Trophoblast cell (in vitro differentiated cells and primary cell): ENCODE measurements at regions not wholly inside any gene's neighbourhood (a gene's known extent, or its start where the extent isn't known, plus 50 kb on each side); places are given as distances from the start of the nearest gene placed in this dataset.
"Not testable (repeated sequence)": the region's sequence is repeated elsewhere in the genome, so short reads cannot be mapped to it uniquely, and the experiment has no call there.

ENCODE experiments used
- DNase-seq, 2 donors: peaks; one replicate each; pipeline ENCODE4 v3.0.0-alpha.2; 2016
- H2AFZ ChIP-seq: 2 replicates; pipeline ENCODE4 v1.6.1; 2013; ENCODE audit warnings: low read length, moderate library complexity, mild to moderate bottlenecking; ENCODE audit not compliant: insufficient read depth, poor library complexity
- H2AK5ac ChIP-seq: 2 replicates; pipeline ENCODE4 v1.6.1; 2013; ENCODE audit warnings: mild to moderate bottlenecking, low read length
- H2BK120ac ChIP-seq: 2 replicates; pipeline ENCODE4 v1.6.1; 2013; ENCODE audit warnings: low read length, mild to moderate bottlenecking, moderate library complexity; ENCODE audit not compliant: insufficient read depth, poor library complexity
- H2BK12ac ChIP-seq: 2 replicates; pipeline ENCODE4 v1.6.1; 2013; ENCODE audit warnings: mild to moderate bottlenecking, low read length, moderate library complexity
- H2BK5ac ChIP-seq: 2 replicates; pipeline ENCODE4 v1.6.1; 2013; ENCODE audit warnings: low read length, low read depth, moderate library complexity, mild to moderate bottlenecking; ENCODE audit not compliant: poor library complexity
- H3K14ac ChIP-seq: 2 replicates; pipeline ENCODE4 v1.6.1; 2013; ENCODE audit warnings: mild to moderate bottlenecking, low read length
- H3K18ac ChIP-seq: 2 replicates; pipeline ENCODE4 v1.6.1; 2013; ENCODE audit warnings: mild to moderate bottlenecking, low read length
- H3K23ac ChIP-seq: 2 replicates; pipeline ENCODE4 v1.6.1; 2013; ENCODE audit warnings: low read length
- H3K27ac ChIP-seq: 2 replicates; pipeline ENCODE4 v1.5.1; 2013; ENCODE audit warnings: low read depth, mild to moderate bottlenecking, inconsistent platforms, low read length, moderate library complexity
- H3K27me3 ChIP-seq: 2 replicates; pipeline ENCODE4 v1.6.1; 2013; ENCODE audit warnings: inconsistent platforms, mild to moderate bottlenecking, low read length, moderate library complexity; ENCODE audit not compliant: insufficient read depth
- H3K36me3 ChIP-seq, 2 experiments: 1 replicate in 1 of 2; 2 replicates in 1 of 2; pipeline ENCODE4 v1.6.1; 2013; ENCODE audit warnings: low read length in 2 of 2, mild to moderate bottlenecking in 2 of 2, moderate library complexity in 1 of 2; ENCODE audit not compliant: insufficient read depth in 2 of 2, control insufficient read depth in 1 of 2
- H3K4ac ChIP-seq: 2 replicates; pipeline ENCODE4 v1.6.1; 2013; ENCODE audit warnings: low read depth, mild to moderate bottlenecking, low read length, moderate library complexity
- H3K4me1 ChIP-seq, 2 experiments: 1 replicate in 1 of 2; 2 replicates in 1 of 2; pipeline ENCODE4 v1.6.1; 2013; ENCODE audit warnings: low read length in 2 of 2, mild to moderate bottlenecking in 2 of 2, moderate library complexity in 1 of 2; ENCODE audit not compliant: insufficient read depth in 2 of 2, control insufficient read depth in 1 of 2
- H3K4me2 ChIP-seq: 2 replicates; pipeline ENCODE4 v1.6.1; 2013; ENCODE audit warnings: inconsistent platforms, mild to moderate bottlenecking, low read length, moderate library complexity
- H3K4me3 ChIP-seq: 2 replicates; pipeline ENCODE4 v1.5.1; 2013; ENCODE audit warnings: mild to moderate bottlenecking, low read depth, low read length, inconsistent platforms
- H3K79me1 ChIP-seq: one replicate; pipeline ENCODE4 v1.6.1; 2013; ENCODE audit warnings: low read length
- H3K79me2 ChIP-seq: 2 replicates; pipeline ENCODE4 v1.6.1; 2013; ENCODE audit warnings: low read length, mild to moderate bottlenecking; ENCODE audit not compliant: control insufficient read depth, insufficient read depth, poor library complexity
- H3K9ac ChIP-seq: 2 replicates; pipeline ENCODE4 v1.6.1; 2013; ENCODE audit warnings: mild to moderate bottlenecking, low read length
- H3K9me3 ChIP-seq: 2 replicates; pipeline ENCODE4 v1.6.1; 2013; ENCODE audit warnings: low read depth, mild to moderate bottlenecking, control low read depth, inconsistent platforms, low read length; ENCODE audit not compliant: insufficient read depth
- H4K12ac ChIP-seq: 2 replicates; pipeline ENCODE4 v1.6.1; 2013; ENCODE audit warnings: low read depth, mild to moderate bottlenecking, low read length, moderate library complexity
- H4K8ac ChIP-seq: 2 replicates; pipeline ENCODE4 v1.6.1; 2013; ENCODE audit warnings: low read depth, mild to moderate bottlenecking, low read length, moderate library complexity
- H4K91ac ChIP-seq: one replicate; pipeline ENCODE4 v1.6.1; 2013; ENCODE audit warnings: low read depth, mild to moderate bottlenecking, low read length, moderate library complexity
- WGBS: extraction: QIAGEN DNeasy Blood & Tissue Kit; methylation state at CpG from one replicate; pipeline ENCODE4 v1.1.7; 2013; ENCODE audit warnings: missing lambda C conversion rate; ENCODE audit not compliant: insufficient read length, insufficient coverage; ENCODE audit errors: extremely low coverage; 5-methylcytosine and 5-hydroxymethylcytosine counted together

DNA sequence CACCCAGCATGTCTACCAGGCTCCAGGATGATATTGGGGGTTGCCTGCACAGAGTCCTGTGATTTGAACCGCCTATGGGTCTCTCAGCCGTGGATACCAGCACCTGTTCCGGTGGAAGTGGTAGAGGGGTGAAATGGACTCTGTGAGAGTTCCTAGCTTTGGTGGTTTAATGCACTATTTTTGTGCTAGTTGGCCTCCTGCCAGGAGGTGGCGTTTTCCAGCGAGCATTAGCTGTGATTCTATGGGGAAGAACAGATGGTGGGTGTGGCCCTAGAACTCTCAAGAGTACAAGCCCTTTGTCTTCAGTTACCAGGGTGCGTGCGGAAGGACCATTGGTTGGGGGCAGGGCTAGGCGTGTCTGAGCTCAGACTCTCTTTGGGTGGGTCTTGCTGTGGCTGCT is 316.9 kb upstream of the AMOT start:
- no peak for DNase-seq
- Histone ChIP-seq H3K23ac (no peak overlapping the region), H3K79me2 (no peaks in the 10 kb centered on the region), H3K27ac (no peak overlapping the region), H3K27me3 (no peaks in the 10 kb centered on the region), H2BK5ac (no peak overlapping the region), H3K4ac (no peak overlapping the region), H2BK120ac (no peak overlapping the region), H3K9ac (no peak overlapping the region), H2AK5ac (no peak overlapping the region), H4K91ac (no peak overlapping the region), H3K18ac (no peak overlapping the region), H2AFZ (no peak overlapping the region), H4K12ac (no peak overlapping the region), H3K36me3 (no peaks in the 10 kb centered on the region), H4K8ac (no peak overlapping the region), H3K9me3 (peaks cover 2% of the 10 kb centered on the region), H3K4me2 (no peak overlapping the region), H3K4me3 (no peak overlapping the region), H3K14ac (no peak overlapping the region), H3K4me1 (no peaks in the 10 kb centered on the region), H3K79me1 (no peaks in the 10 kb centered on the region), H2BK12ac (no peak overlapping the region)
- WGBS, result no CpG with 5 or more reads among the region's 8 CpGs

DNA sequence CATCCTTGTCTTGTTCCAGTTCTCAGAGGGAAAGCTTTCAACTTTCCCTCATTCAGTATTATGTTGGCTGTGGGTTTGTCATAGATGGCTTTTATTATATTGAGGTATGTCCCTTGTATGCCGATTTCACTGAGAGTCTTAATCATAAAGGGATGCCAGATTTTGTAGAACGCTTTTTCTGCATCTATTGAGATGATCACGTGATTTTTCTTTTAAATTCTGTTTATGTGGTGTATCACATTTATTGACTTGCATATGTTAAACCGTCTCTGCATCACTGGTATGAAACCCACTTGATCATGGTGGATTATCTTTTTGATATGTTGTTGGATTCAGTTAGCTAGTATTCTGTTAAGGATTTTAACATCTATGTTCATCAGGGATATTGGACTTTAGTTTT is 313.7 kb upstream of the AMOT start:
- not testable (repeated sequence) for H4K12ac ChIP-seq

DNA sequence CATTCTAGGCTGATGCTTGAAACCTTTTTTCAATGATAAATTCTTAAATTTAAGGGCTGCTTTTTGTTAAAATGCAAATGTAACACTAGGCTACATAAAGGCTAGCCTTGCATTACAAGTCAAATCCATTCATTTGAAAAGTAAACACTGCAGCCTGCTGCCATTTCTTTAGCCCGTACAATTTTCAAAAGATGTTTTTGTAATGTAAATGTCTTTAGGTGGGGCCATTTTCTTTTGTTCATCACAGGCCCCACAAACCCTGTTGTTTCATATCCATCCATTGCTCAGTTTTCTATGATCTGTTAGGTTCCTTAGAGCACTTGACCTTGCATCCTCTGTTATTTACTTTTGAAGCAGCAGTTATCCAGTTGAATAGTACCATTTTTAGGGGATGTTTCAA is 296.2 kb upstream of the AMOT start:
- H3K4me1 ChIP-seq, result no peaks in the 10 kb centered on the region
- no peaks in the 10 kb centered on the region for H3K79me2 ChIP-seq
- no peak overlapping the region for H3K23ac ChIP-seq
- H3K79me1 ChIP-seq, result no peaks in the 10 kb centered on the region
- no peak overlapping the region for H2AFZ ChIP-seq
- H3K4ac ChIP-seq, result no peak overlapping the region
- no peak overlapping the region for H2BK12ac ChIP-seq
- no CpG with 5 or more reads among the region's 1 CpG for WGBS
- no peak overlapping the region for H4K91ac ChIP-seq
- H4K8ac ChIP-seq, result no peak overlapping the region
- H3K9ac ChIP-seq, result no peak overlapping the region
- no peak overlapping the region for H2AK5ac ChIP-seq
- no peak overlapping the region for H3K14ac ChIP-seq
- H3K4me2 ChIP-seq, result no peak overlapping the region
- no peak overlapping the region for H3K27ac ChIP-seq
- H3K4me3 ChIP-seq, result no peak overlapping the region
- no peak overlapping the region for H2BK5ac ChIP-seq
- no peaks in the 10 kb centered on the region for H3K27me3 ChIP-seq
- DNase-seq, result no peak
- no peaks in the 10 kb centered on the region for H3K36me3 ChIP-seq
- no peaks in the 10 kb centered on the region for H3K9me3 ChIP-seq
- no peak overlapping the region for H2BK120ac ChIP-seq
- no peak overlapping the region for H4K12ac ChIP-seq
- H3K18ac ChIP-seq, result no peak overlapping the region

More for the DNA sequence above, 313.7 kb upstream of the AMOT start:
- H3K9ac ChIP-seq, H3K4me2 ChIP-seq, H3K27me3 ChIP-seq, H2AK5ac ChIP-seq, H3K79me2 ChIP-seq, H3K23ac ChIP-seq, H4K91ac ChIP-seq, DNase-seq, H2BK5ac ChIP-seq, H3K4me1 ChIP-seq, H3K79me1 ChIP-seq, H2AFZ ChIP-seq, H3K4me3 ChIP-seq, H2BK12ac ChIP-seq, H3K14ac ChIP-seq, H4K8ac ChIP-seq, H3K36me3 ChIP-seq, H3K4ac ChIP-seq, H3K18ac ChIP-seq, H3K27ac ChIP-seq, H2BK120ac ChIP-seq, H3K9me3 ChIP-seq: not testable (repeated sequence)
- WGBS, result no CpG with 5 or more reads among the region's 4 CpGs

DNA sequence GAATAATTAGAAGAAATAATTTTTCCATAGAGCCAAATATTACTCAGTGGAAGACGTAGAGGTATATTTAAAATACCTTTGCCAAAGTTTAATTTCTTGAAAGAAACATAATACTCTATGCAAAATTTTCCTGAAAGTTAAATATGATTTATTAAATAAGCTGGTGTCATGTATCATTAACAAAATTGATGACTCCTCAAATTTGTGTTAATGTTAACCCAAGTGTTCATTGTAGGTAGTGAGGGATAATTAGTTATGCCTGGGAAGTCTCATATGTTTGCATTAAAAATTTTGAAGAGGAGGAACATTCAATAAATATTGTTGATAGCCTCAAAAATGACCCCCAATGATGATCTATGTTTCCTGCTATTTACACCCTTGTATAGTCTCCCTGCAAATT is 292.7 kb upstream of the AMOT start:
- H3K79me1 ChIP-seq, result no peaks in the 10 kb centered on the region
- no peaks in the 10 kb centered on the region for H3K4me1 ChIP-seq
- no peak overlapping the region for H4K91ac ChIP-seq
- H3K4me3 ChIP-seq, result no peak overlapping the region
- H3K27ac ChIP-seq, result no peak overlapping the region
- H3K18ac ChIP-seq, result no peak overlapping the region
- H2BK120ac ChIP-seq, result no peak overlapping the region
- no peak overlapping the region for H3K9ac ChIP-seq
- no peak overlapping the region for H4K12ac ChIP-seq
- no peak overlapping the region for H3K4ac ChIP-seq
- no peak overlapping the region for H3K14ac ChIP-seq
- H3K79me2 ChIP-seq, result no peaks in the 10 kb centered on the region
- DNase-seq, result no peak
- no CpG with 5 or more reads among the region's 1 CpG for WGBS
- H3K4me2 ChIP-seq, result no peak overlapping the region
- H4K8ac ChIP-seq, result no peak overlapping the region
- no peak overlapping the region for H2AK5ac ChIP-seq
- H3K36me3 ChIP-seq, result no peaks in the 10 kb centered on the region
- no peaks in the 10 kb centered on the region for H3K9me3 ChIP-seq
- H3K27me3 ChIP-seq, result no peaks in the 10 kb centered on the region
- no peak overlapping the region for H2AFZ ChIP-seq
- H2BK5ac ChIP-seq, result no peak overlapping the region
- no peak overlapping the region for H3K23ac ChIP-seq
- H2BK12ac ChIP-seq, result no peak overlapping the region

DNA sequence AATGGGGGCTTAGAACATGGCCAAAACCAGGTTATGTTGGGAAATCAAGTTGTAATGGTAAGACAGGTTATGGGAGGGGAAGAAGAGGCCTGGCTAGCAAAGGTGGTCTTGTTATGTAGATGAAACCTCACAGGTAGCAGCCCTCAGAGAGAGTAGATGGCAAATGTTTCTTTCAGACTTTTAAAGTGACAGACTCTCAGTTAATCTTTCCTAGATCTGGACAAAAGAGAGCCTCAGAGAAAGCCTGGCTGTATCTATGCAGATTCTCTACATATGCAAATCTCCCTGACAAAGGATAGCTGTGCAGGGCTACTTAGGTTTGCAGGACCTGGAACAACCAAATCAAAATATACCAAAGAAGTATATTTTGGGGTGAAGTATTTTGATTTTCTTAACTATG is 284.1 kb upstream of the AMOT start:
- H3K4me3 ChIP-seq, result no peak overlapping the region
- no peak overlapping the region for H3K4ac ChIP-seq
- H3K4me2 ChIP-seq, result no peak overlapping the region
- no peak overlapping the region for H2AK5ac ChIP-seq
- no peak overlapping the region for H4K8ac ChIP-seq
- no peak for DNase-seq
- H3K36me3 ChIP-seq, result no peaks in the 10 kb centered on the region
- H3K79me2 ChIP-seq, result no peaks in the 10 kb centered on the region
- H2AFZ ChIP-seq, result no peak overlapping the region
- H3K23ac ChIP-seq, result no peak overlapping the region
- H3K9ac ChIP-seq, result no peak overlapping the region
- no peak overlapping the region for H3K27ac ChIP-seq
- no peak overlapping the region for H3K14ac ChIP-seq
- no peaks in the 10 kb centered on the region for H3K27me3 ChIP-seq
- no peak overlapping the region for H4K12ac ChIP-seq
- no peaks in the 10 kb centered on the region for H3K4me1 ChIP-seq
- H2BK12ac ChIP-seq, result no peak overlapping the region
- no peaks in the 10 kb centered on the region for H3K9me3 ChIP-seq
- H2BK5ac ChIP-seq, result no peak overlapping the region
- H4K91ac ChIP-seq, result no peak overlapping the region
- no peaks in the 10 kb centered on the region for H3K79me1 ChIP-seq
- no peak overlapping the region for H3K18ac ChIP-seq
- H2BK120ac ChIP-seq, result no peak overlapping the region
